K562 (cell line): ENCODE measurements at regions not wholly inside any gene's neighbourhood (a gene's known extent, or its start where the extent isn't known, plus 50 kb on each side); places are given as distances from the start of the nearest gene placed in this dataset.

Source experiments
- ATAC-seq: fragments of 200-7000 bp; cut with Tn5 transposase; 3 replicates; pipeline ENCODE4 v1.9.1; 2020; ENCODE audit warnings: moderate library complexity
- BruUV-seq: library from RNA; stranded (reverse); fragments of 400-500 nt; replicated peaks from 2 replicates; lab custom pipeline; 2021; lab: Mats Ljungman, UMichigan
- CTCF ChIA-PET: fragments of 300-600 bp; formaldehyde crosslinking; extraction: SDS; loops from one replicate; lab custom pipeline; 2021; ENCODE audit warnings: low intra/inter-chr PET ratio; lab: Yijun Ruan, JAX
- POLR2A ChIA-PET: fragments of 300-600, 350-650 bp; sonication (Branson Sonifier 250); formaldehyde crosslinking; extraction: SDS; loops from one replicate; lab custom pipeline; 2021; ENCODE audit warnings: antibody characterized with exemption, inconsistent platforms; lab: Yijun Ruan, JAX
- DNase-seq, 4 experiments: peaks; one replicate each; pipeline versions ENCODE4 v3.0.0 to v3.0.0-alpha.2; 2011 to 2018; ENCODE audit warnings: low spot score in 3 of 4, mixed read lengths in 3 of 4; ENCODE audit errors: extremely low read depth in 1 of 4
- FAIRE-seq: peaks from 2 replicates; lab custom pipeline; 2011; peaks lifted over from hg19 to GRCh38; lab: Jason Lieb, UNC
- H2AFZ ChIP-seq: 2 replicates; pipeline ENCODE4 v1.6.0; 2011; ENCODE audit warnings: low read depth, low read length, control low read depth, inconsistent platforms
- H3K27ac ChIP-seq: fragments of 200-600 bp; 3 replicates; pipeline ENCODE4 v1.8.0; 2011; ENCODE audit warnings: low read depth, mild to moderate bottlenecking, control low read depth, inconsistent platforms, low read length, moderate library complexity, mixed read lengths; ENCODE audit errors: extremely low read depth
- H3K27me3 ChIP-seq, 2 experiments: fragments of 300-600 bp in 1 of 2; 2 replicates in 1 of 2; 3 replicates in 1 of 2; pipeline versions ENCODE4 v1.6.0 to v1.8.0; 2011; ENCODE audit warnings: inconsistent platforms in 2 of 2, low read length in 2 of 2, mild to moderate bottlenecking in 1 of 2, mixed read lengths in 1 of 2, moderate library complexity in 1 of 2; ENCODE audit not compliant: control insufficient read depth in 2 of 2, insufficient read depth in 2 of 2
- H3K36me3 ChIP-seq: fragments of 300-600 bp; 3 replicates; pipeline ENCODE4 v1.8.0; 2011; ENCODE audit warnings: mild to moderate bottlenecking, low read length, inconsistent platforms; ENCODE audit not compliant: control insufficient read depth, insufficient read depth
- H3K4me1 ChIP-seq, 2 experiments: fragments of 200-600 bp in 1 of 2; replicated peaks in 1 of 2; 2 replicates in 1 of 2; 3 replicates in 1 of 2; pipeline versions ENCODE4 v1.5.1 to v1.8.0; 2011; ENCODE audit warnings: inconsistent platforms in 2 of 2, low read length in 2 of 2, mild to moderate bottlenecking in 1 of 2, mixed read lengths in 1 of 2, moderate library complexity in 1 of 2; ENCODE audit not compliant: control insufficient read depth in 2 of 2, insufficient read depth in 2 of 2
- H3K4me2 ChIP-seq: 2 replicates; pipeline ENCODE4 v1.6.1; 2011; ENCODE audit warnings: low read length, control low read depth, inconsistent platforms, mixed read lengths; ENCODE audit not compliant: insufficient read depth
- H3K4me3 ChIP-seq: fragments of 200-600 bp; sonication (generic), shearing (Covaris generic); 2 replicates; pipeline ENCODE4 v1.5.1; 2016; ENCODE audit warnings: control low read depth, inconsistent platforms
- H3K79me2 ChIP-seq: fragments of 200-600 bp; 3 replicates; pipeline ENCODE4 v1.8.0; 2011; ENCODE audit warnings: low read length, inconsistent platforms; ENCODE audit not compliant: control insufficient read depth, insufficient read depth
- H3K9ac ChIP-seq, 2 experiments: 2 replicates each; pipeline versions ENCODE4 v1.6.0 to v1.6.1; 2011; ENCODE audit warnings: low read depth in 2 of 2, low read length in 2 of 2, control low read depth in 1 of 2, inconsistent platforms in 1 of 2, mild to moderate bottlenecking in 1 of 2, mixed read lengths in 1 of 2; ENCODE audit not compliant: insufficient read depth in 1 of 2
- H3K9me1 ChIP-seq: one replicate; pipeline ENCODE4 v1.6.0; 2011; ENCODE audit warnings: inconsistent platforms, mild to moderate bottlenecking, low read length, moderate library complexity; ENCODE audit not compliant: control insufficient read depth, insufficient read depth
- H3K9me3 ChIP-seq: replicated peaks from 2 replicates; pipeline ENCODE4 v1.5.1; 2011; ENCODE audit warnings: low read depth, low read length, inconsistent platforms; ENCODE audit not compliant: control insufficient read depth, insufficient read depth
- H4K20me1 ChIP-seq: replicated peaks from 2 replicates; pipeline ENCODE4 v1.6.1; 2011; ENCODE audit warnings: low read length, inconsistent platforms, mixed read lengths; ENCODE audit not compliant: control insufficient read depth, insufficient read depth
- BCOR ChIP-seq: fragments of 450-650 bp; IDR thresholded peaks from 2 replicates; pipeline ENCODE4 v1.6.1; 2016
- EGR1 ChIP-seq: fragments of 450-650 bp; conservative IDR thresholded peaks from 2 replicates; pipeline ENCODE4 v1.6.1; 2017; ENCODE audit warnings: mild to moderate bottlenecking
- NELFE ChIP-seq: IDR thresholded peaks from 2 replicates; pipeline ENCODE4 v1.6.1; 2011; ENCODE audit warnings: mild to moderate bottlenecking; ENCODE audit not compliant: insufficient read depth, insufficient read length
- PCBP2 ChIP-seq: fragments of 200-400 bp; formaldehyde crosslinking; IDR thresholded peaks from 2 replicates; pipeline ENCODE4 v1.6.1; 2018; ENCODE audit warnings: low read length, low read depth, mild to moderate bottlenecking, moderate library complexity; ENCODE audit not compliant: poor library complexity, severe bottlenecking
- POLR3A ChIP-seq: IDR thresholded peaks from 2 replicates; pipeline ENCODE4 v1.6.1; 2011; ENCODE audit warnings: borderline replicate concordance, mild to moderate bottlenecking, moderate library complexity; ENCODE audit not compliant: insufficient read length, insufficient read depth; ENCODE audit errors: extremely low read depth
- SMARCC2 ChIP-seq: fragments of 450-650 bp; IDR thresholded peaks from 2 replicates; pipeline ENCODE4 v1.6.1; 2017; ENCODE audit warnings: antibody characterized with exemption, moderate library complexity, mild to moderate bottlenecking, low read depth
- ZNF232 ChIP-seq: sonication (generic); formaldehyde crosslinking; IDR thresholded peaks from 2 replicates; pipeline ENCODE4 v1.8.0; 2022; ENCODE audit warnings: mild to moderate bottlenecking, missing genetic modification reagents
- WGBS: fragments of 100-300 bp; shearing (Covaris generic); methylation state at CpG from one replicate; pipeline ENCODE4 v1.1.6; 2016; ENCODE audit warnings: low coverage, mixed read lengths; ENCODE audit not compliant: insufficient coverage; ENCODE audit errors: missing lambda C conversion rate; 5-methylcytosine and 5-hydroxymethylcytosine counted together
- in situ Hi-C: fragments of 300-500 bp; cut with MboI; formaldehyde crosslinking; loops from 4 replicates; pipeline ENCODE4 v1.15.0; 2018; ENCODE audit warnings: inconsistent platforms, mixed read lengths
- intact Hi-C: fragments of 100-400 bp; cut with micrococcal nuclease; formaldehyde crosslinking; loops from 2 replicates; pipeline ENCODE4 v1.14.2; 2022
- TF ChIP-seq, protein P1 (sequence below): conservative IDR thresholded peaks from 2 replicates; pipeline ENCODE4 v1.6.1; 2011; ENCODE audit warnings: low read depth, mild to moderate bottlenecking, low read length; ENCODE audit not compliant: control insufficient read depth
- TF ChIP-seq, protein P2 (sequence below): sonication (generic); formaldehyde crosslinking; IDR thresholded peaks from 2 replicates; pipeline ENCODE4 v1.8.0; 2022; ENCODE audit warnings: mild to moderate bottlenecking, missing genetic modification reagents
- TF ChIP-seq, protein P3 (sequence below), 2 experiments: fragments of 200-800 bp in 1 of 2; sonication (Bioruptor generic) in 1 of 2; sonication (generic) in 1 of 2; formaldehyde crosslinking in 1 of 2; IDR thresholded peaks in 1 of 2; conservative IDR thresholded peaks in 1 of 2; 2 replicates each; pipeline versions ENCODE4 v1.5.0 to v1.6.1; 2016 to 2020; ENCODE audit warnings: missing compliant biosample characterization in 1 of 2, missing genetic modification characterization in 1 of 2, missing genetic modification reagents in 1 of 2

DNA sequence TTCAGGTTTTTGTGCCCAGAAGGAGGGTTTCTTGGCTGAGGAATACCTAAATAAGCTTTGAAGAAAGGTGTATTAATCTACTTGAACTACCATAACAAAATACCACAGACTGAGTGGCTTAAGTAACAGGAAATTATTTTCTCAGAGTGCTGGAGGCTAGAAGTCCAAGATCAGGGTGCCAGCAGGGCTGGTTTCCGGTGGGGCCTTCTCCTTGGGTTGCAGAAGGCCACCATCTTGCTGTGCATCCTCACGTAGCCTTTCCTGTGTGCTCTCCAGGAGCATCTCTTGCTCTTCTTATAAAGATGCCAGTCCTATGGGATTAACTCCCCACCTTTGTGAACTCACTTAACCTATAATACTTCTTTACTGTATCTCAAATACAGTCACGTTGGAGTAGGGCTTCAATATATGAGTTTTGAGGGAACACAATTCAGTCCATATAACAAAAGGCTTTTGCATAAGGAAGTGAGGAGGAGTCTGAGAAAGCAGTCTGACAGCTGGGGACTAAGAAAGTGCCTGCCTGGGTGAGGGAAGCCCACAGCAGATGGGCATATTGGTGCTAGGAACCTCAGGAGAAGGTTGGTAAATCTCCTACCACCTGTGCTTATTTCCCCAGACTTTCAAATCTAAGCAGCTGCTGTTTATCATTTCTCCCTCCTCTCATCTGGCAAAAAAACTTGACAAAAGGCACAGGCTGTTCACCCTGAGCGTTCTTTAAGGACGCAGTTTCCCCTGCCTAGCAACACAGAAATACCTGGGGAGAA is 89.6 kb upstream of the CBLB start:
- POLR2A ChIA-PET: no interaction called here
- Histone ChIP-seq H3K79me2 (no peaks in the 10 kb centered on the region), H3K9me1 (no peaks in the 10 kb centered on the region), H3K9ac (no peak overlapping the region), H3K27me3 (no peaks in the 10 kb centered on the region), H3K4me1 (no peaks in the 10 kb centered on the region; a peak in 2 of 5 replicates), H3K36me3 (no peaks in the 10 kb centered on the region), H3K27ac (no peak overlapping the region), H4K20me1 (no peaks in the 10 kb centered on the region), H3K4me3 (no peak overlapping the region), H3K9me3 (0 out of 2 replicates have a peak, but pooled peaks cover 1% of the 10 kb centered on the region), H2AFZ (peak overlapping the region; percentile 54; the same call in 1 of the 2 replicates), H3K4me2 (no peak overlapping the region)
- in situ Hi-C loops: no loop called here
- WGBS: 60% methylated on average over 3 of the region's 5 CpGs
- intact Hi-C loops: no loop called here
- ATAC-seq (no peak), DNase-seq (no peak), FAIRE-seq (no peak)
- BruUV-seq: no TSS peak
- TF ChIP-seq BCOR (no peak), PCBP2 (no peak), SMARCC2 (no peak), ZNF232 (CRISPR knock-in tag) (no peak), NELFE (no peak), POLR3A (no peak), EGR1 (no peak)
- TF ChIP-seq, protein P1, sequence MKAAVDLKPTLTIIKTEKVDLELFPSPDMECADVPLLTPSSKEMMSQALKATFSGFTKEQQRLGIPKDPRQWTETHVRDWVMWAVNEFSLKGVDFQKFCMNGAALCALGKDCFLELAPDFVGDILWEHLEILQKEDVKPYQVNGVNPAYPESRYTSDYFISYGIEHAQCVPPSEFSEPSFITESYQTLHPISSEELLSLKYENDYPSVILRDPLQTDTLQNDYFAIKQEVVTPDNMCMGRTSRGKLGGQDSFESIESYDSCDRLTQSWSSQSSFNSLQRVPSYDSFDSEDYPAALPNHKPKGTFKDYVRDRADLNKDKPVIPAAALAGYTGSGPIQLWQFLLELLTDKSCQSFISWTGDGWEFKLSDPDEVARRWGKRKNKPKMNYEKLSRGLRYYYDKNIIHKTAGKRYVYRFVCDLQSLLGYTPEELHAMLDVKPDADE: no peak
- TF ChIP-seq, protein P2, sequence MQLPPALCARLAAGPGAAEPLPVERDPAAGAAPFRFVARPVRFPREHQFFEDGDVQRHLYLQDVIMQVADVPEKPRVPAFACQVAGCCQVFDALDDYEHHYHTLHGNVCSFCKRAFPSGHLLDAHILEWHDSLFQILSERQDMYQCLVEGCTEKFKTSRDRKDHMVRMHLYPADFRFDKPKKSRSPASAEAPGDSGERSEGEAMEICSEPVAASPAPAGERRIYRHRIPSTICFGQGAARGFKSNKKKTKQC (CRISPR knock-in tag): no peak
- TF ChIP-seq, protein P3, sequence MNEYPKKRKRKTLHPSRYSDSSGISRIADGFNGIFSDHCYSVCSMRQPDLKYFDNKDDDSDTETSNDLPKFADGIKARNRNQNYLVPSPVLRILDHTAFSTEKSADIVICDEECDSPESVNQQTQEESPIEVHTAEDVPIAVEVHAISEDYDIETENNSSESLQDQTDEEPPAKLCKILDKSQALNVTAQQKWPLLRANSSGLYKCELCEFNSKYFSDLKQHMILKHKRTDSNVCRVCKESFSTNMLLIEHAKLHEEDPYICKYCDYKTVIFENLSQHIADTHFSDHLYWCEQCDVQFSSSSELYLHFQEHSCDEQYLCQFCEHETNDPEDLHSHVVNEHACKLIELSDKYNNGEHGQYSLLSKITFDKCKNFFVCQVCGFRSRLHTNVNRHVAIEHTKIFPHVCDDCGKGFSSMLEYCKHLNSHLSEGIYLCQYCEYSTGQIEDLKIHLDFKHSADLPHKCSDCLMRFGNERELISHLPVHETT (CRISPR knock-in tag; conservative IDR thresholded peaks at IDR 0.05 in 1 of 2, IDR thresholded peaks at IDR 0.05 in 1 of 2): no peak
- CTCF ChIA-PET: no interaction called here
